Loucy (cell line): ENCODE measurements at regions not wholly inside any gene's neighbourhood (a gene's known extent, or its start where the extent isn't known, plus 50 kb on each side); places are given as distances from the start of the nearest gene placed in this dataset.

Experiments
- CTCF ChIP-seq: fragments of 200-600 bp; sonication (generic); conservative IDR thresholded peaks from 2 replicates; pipeline ENCODE4 v1.5.1; 2014; ENCODE audit warnings: mild to moderate bottlenecking, antibody characterized with exemption, low read length
- EZH2phosphoT487 ChIP-seq: fragments of 200-600 bp; IDR thresholded peaks from 2 replicates; pipeline ENCODE4 v1.6.1; 2018; ENCODE audit warnings: antibody characterized with exemption, mild to moderate bottlenecking, moderate library complexity, borderline replicate concordance

DNA sequence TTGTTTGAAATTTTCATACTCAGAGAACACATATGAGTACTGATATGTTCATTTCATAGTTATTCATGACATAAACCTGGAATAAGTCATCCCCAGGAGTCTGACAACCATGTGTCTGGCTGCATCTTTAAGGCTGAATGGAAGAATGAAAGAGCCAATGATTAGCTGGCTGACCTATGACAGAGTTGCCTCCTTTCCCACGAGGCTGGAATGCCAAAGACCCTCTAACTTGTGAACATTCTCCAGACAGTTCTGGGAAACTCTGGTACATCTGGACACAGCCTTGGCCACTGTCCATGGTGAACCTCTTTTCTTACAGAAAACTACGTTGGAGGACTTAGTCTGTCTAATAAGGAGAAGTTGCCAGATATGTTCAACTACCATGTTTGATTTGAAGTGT, 380.8 kb upstream of the MKI67 start:
- TF ChIP-seq CTCF = no peak
- no peak for TF ChIP-seq EZH2phosphoT487
